ENCODE measurements at regions not wholly inside any gene's neighbourhood (a gene's known extent, or its start where the extent isn't known, plus 50 kb on each side); places are given as distances from the start of the nearest gene placed in this dataset.
"Not testable (repeated sequence)": the region's sequence is repeated elsewhere in the genome, so short reads cannot be mapped to it uniquely, and the experiment has no call there.

GRCh38 chr6:22349051-22349450 is 52.2 kb upstream of the PRL start:
- no peak for DNase-seq (ENCODE audit: low read depth in 2 of 2)

- no peak for DNase-seq (ENCODE audit: low read depth in 2 of 2)
These were observed 52.7 kb upstream of the PRL start for GRCh38 chr6:22349528-22349927.

DNA sequence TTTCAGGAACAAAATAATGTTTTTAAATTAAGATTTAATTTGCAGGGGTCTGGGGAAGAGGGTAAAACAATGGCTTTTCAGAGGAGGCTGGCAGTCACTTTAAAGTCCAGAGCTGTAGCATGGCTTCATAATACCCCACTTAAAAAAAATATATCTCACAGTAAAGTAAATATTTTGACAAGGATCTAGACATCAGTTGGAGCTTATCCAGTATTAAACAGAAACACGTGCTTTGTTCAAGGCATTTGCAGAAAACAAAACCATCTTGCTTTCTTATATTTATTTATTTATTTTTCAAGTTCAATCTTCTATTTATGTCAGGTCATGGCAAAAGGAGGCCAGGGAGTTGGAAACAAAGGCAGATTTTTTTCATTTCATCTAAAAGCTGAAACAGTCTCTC is 53.3 kb upstream of the PRL start:
- DNase-seq (ENCODE audit: low read depth in 2 of 2) = no peak

- DNase-seq (ENCODE audit: low read depth in 2 of 2) = no peak
These were observed 56.3 kb upstream of the PRL start for GRCh38 chr6:22353101-22353500.

GRCh38 chr6:22356362-22356940 is 59.6 kb upstream of the PRL start:
- DNase-seq (ENCODE audit: low read depth in 2 of 2) = no peak

GRCh38 chr6:22357724-22358189 is 60.9 kb upstream of the PRL start:
- no peak for DNase-seq (ENCODE audit: low read depth in 2 of 2)

- DNase-seq (ENCODE audit: low read depth in 2 of 2) = no peak
These were observed 64.7 kb upstream of the PRL start for GRCh38 chr6:22361576-22361975.

DNA sequence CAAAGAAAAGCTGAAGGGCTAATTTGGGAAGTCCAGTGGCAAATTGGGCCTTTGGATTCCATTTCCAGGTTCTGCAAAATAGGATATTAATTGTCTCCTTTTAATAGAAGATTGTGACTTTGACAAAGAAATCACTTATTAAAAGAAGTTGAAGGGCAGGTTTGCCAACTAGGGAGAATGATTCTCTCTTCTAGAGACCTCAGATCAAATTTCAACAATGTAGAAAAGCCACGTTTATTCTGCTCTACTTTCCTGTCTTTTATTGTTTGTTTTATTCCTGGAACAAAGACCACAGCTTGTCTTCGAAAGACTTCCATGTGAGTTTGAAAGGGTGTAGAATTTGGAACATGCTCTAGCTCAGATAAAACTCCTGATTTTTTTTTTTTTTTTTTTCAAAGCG is 65.5 kb upstream of the PRL start:
- DNase-seq (ENCODE audit: low read depth in 2 of 2) = no peak

DNA sequence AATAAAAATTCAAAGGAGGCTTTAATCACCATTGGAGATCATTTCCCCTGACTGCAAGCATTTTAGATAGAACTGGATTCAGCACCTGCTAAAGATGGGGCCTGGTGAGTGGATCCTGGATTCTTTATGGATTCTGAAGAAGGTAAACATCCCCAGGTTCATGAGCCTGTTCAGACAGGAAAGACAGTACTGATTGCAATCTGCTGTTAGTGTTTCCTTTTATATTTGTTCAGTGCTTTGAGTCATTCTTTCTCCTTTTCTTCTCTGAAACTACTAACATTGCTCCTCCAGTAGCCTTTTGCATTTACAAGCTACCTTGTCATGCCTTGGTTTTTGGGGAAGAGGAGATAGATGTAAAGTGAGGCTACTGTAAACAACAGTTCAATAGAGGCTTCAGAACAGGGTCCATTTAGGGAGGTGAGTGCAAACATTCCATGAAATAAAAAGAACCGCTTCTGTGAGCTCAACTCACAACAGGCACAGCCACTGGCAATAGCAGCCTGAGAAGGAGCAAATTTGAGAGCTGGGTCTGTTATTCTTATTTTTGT is 66.4 kb upstream of the PRL start:
- DNase-seq (ENCODE audit: low read depth in 2 of 2) = no peak

- DNase-seq (ENCODE audit: low read depth in 2 of 2) = no peak
These were observed 66.9 kb upstream of the PRL start for GRCh38 chr6:22363714-22364239.

DNA sequence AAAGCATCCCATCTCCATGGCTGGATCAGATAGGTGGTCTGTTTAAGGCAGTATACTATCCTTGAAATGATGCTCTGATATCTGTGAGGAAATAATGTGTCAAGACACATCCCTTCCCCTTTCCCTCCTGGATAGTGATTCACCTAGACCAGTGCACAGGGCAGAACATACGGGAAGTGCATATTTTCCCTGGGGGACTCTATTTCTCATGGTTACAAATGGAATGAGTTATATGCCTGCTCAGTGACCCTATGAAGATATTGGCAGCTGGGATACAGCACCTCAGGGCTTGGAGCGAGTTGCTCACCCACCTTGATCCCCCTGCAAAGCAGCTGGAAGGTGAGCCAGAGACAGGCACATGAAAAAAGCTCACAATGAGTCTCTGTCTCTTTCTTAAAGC is 67.5 kb upstream of the PRL start:
- no peak for DNase-seq (ENCODE audit: low read depth in 2 of 2)

DNA sequence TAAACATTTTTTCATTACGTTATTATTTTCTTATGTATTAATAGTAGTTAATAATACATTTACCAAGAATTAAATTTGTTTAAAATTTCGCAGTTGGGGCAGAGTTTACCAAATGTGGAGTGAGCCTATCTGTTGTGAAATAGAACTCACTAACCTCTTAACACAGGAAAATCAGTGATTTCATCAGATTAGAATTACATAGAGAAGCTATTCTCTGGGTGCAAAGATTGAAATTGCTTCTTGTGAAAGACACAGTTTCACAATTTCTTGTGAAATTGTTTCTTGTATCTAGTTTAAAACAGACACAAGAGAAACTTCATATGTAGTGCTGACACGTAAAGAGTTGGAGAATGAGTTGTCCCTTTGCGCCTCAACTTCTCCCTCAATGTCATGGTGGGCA is 69.4 kb upstream of the PRL start:
- DNase-seq (ENCODE audit: low read depth in 2 of 2) = peak; percentile 44 to 51

- DNase-seq (ENCODE audit: low read depth in 2 of 2) = peak in 1 of 2 experiments; percentile 24
These were observed 70.5 kb upstream of the PRL start for GRCh38 chr6:22367346-22367745.

DNA sequence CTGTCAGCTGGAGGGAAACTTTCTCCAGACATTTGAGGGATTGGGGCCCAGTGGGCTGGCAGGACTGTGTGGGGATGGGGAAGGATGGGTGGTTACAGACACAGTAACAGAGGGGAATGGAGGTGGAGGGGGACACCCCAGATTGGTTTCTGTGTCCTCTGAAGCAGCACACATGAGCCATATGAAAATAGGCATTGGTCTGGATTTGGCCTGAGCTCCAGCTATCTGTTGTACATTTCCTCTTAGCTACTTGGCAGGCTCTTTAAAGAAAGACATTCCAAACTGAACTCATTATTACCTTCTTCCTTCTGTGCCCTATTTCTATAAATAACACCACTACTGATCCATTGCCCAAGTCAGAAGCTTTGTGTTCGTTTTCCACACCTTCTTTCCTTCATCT is 72.0 kb upstream of the PRL start:
- no peak for DNase-seq (ENCODE audit: low read depth in 2 of 2)

DNA sequence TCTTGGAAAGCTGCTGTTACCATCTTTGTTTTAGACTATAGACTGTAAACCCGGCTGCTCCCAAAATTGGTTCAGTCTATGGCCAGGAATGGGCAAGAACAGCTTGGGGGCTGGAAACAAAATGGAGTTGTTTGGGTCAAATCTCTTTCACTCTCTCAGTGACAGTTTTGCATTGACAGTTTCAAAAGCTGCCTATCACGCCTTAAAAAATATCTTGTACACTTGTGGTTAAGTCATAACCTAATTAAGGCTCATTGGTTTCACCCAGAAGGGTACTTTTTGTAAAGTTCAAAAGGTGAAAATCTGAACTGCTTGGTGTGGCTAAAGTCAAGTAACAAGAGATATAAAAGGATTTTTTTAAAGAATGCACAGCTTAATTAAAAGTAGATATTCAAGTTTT is 76.1 kb upstream of the PRL start:
- DNase-seq (ENCODE audit: low read depth in 2 of 2) = no peak

- DNase-seq (ENCODE audit: low read depth in 2 of 2) = not testable (repeated sequence)
These were observed 78.1 kb upstream of the PRL start for GRCh38 chr6:22374950-22375349.

DNA sequence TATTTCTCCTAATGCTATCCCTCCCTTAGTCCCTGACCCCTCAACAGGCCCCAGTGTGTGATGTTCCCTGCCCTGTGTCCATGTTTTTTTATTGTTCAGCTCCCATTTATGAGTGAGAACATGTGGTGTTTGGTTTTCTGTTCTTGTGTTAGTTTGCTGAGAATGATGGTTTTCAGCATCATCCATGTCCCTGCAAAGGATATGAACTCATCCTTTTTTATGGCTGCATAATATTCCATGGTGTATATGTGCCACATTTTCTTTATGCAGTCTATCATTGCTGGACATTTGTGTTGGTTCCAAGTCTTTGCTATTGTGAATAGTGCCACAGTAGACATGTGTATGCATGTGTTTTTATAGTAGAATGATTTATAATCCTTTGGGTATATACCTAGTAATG is 79.5 kb upstream of the PRL start:
- DNase-seq (ENCODE audit: low read depth in 2 of 2) = not testable (repeated sequence)

DNA sequence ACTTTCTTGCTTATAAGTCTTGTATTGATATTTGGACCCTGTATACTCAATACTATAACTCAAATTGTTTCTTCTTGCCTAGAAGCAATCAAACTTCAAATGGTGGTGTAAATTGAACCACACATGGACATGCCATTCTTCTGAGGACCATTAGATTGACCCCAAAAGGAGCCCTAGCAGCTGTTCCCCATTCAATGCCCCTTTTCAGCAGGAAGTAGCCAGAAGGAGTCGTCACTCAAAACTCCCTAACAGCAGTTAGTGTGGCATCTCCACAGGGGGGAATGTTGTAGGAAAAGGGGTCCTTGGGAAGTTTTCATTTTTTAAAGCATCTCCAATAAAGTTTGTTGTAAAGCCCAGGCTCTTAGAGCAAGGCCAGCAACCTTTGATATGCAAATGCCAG is 81.7 kb upstream of the PRL start:
- DNase-seq (ENCODE audit: low read depth in 2 of 2) = not testable (repeated sequence)

DNA sequence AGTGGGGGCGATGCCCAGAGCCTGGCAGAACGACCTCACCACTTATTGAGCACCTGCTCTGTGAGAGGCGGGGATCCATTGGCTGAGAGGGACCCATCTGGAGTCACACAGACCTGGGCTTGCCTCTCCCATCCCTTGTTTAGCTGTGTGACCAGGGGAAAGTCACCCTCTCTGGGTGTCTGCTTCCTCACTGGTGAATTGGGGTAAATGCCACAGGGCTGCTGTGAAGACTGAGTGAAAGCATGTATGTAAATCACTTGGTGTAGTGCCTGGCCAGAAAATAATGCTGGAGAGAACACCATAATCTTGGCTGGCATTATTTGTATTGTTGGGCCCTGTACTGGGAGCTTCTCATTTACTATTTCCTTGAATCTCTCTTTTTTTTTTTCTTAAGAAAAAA is 83.4 kb upstream of the PRL start:
- DNase-seq (ENCODE audit: low read depth in 2 of 2) = no peak

- no peak for DNase-seq (ENCODE audit: low read depth in 2 of 2)
These were observed 85.2 kb upstream of the PRL start for GRCh38 chr6:22381845-22382544.

GRCh38 chr6:22383016-22383415 is 86.2 kb upstream of the PRL start:
- no peak for DNase-seq (ENCODE audit: low read depth in 2 of 2)

DNA sequence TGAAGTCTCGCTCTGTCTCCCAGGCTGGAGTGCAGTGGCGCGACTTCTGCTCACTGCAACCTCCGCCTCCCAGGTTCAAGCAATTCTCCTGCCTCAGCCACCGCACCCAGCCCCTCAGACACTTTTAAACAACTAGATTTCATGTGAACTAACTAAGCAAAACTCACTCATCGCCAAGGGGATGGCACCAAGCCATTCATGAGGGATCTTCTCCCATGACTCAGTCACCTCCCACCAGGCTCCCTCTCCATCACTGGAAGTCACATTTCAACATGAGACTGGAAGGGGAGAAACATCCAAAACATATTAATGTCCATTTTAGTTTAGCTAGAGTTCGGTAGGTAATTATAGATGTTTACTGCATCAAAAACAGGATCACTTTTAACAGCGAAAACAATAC is 95.9 kb upstream of the PRL start:
- DNase-seq (ENCODE audit: low read depth in 2 of 2) = peak; percentile 26 to 27

- DNase-seq (ENCODE audit: low read depth in 2 of 2) = no peak
These were observed 97.9 kb upstream of the PRL start for GRCh38 chr6:22394691-22395090.

Measured in fibroblast of skin of left quadriceps (primary cell).